GM21825 (cell line): ENCODE measurements at regions not wholly inside any gene's neighbourhood (a gene's known extent, or its start where the extent isn't known, plus 50 kb on each side); places are given as distances from the start of the nearest gene placed in this dataset.

Experiments used
- ATAC-seq: cut with Tn5 transposase; IDR thresholded peaks from one replicate; pipeline ENCODE4 v1.9.1; 2021; ENCODE audit warnings: mild to moderate bottlenecking, moderate library complexity; ENCODE audit not compliant: unreplicated experiment

- ATAC-seq = no peak
Observed at GRCh38 chr12:116654226-116654743, 83.6 kb downstream of the SPRING1 start.

- ATAC-seq = no peak
Observed at GRCh38 chr12:116651089-116651488, 86.8 kb downstream of the SPRING1 start.

- ATAC-seq = no peak
Observed at GRCh38 chr12:116650585-116651087, 87.2 kb downstream of the SPRING1 start.

- ATAC-seq = no peak
Observed at GRCh38 chr12:116650062-116650461, 87.8 kb downstream of the SPRING1 start.

- no peak for ATAC-seq
Observed at GRCh38 chr12:116647813-116648212, 88.6 kb downstream of the MAP1LC3B2 start.

GRCh38 chr12:116646901-116647300, 87.7 kb downstream of the MAP1LC3B2 start:
- ATAC-seq = no peak

GRCh38 chr12:116644806-116645205, 85.6 kb downstream of the MAP1LC3B2 start:
- no peak for ATAC-seq

- ATAC-seq = no peak
Observed at GRCh38 chr12:116642683-116643082, 83.5 kb downstream of the MAP1LC3B2 start.

- ATAC-seq = no peak
Observed at GRCh38 chr12:116642106-116642505, 82.9 kb downstream of the MAP1LC3B2 start.

GRCh38 chr12:116640281-116640680, 81.1 kb downstream of the MAP1LC3B2 start:
- no peak for ATAC-seq

- no peak for ATAC-seq
Observed at GRCh38 chr12:116639765-116640164, 80.6 kb downstream of the MAP1LC3B2 start.

- ATAC-seq = no peak
Observed at GRCh38 chr12:116638376-116638775, 79.2 kb downstream of the MAP1LC3B2 start.

- no peak for ATAC-seq
Observed at GRCh38 chr12:116637589-116638150, 78.5 kb downstream of the MAP1LC3B2 start.

- ATAC-seq = no peak
Observed at GRCh38 chr12:116636608-116637519, 77.7 kb downstream of the MAP1LC3B2 start.

GRCh38 chr12:116635487-116635886, 76.3 kb downstream of the MAP1LC3B2 start:
- ATAC-seq = no peak

GRCh38 chr12:116633476-116633875, 74.3 kb downstream of the MAP1LC3B2 start:
- ATAC-seq = no peak

GRCh38 chr12:116631619-116632018, 72.4 kb downstream of the MAP1LC3B2 start:
- no peak for ATAC-seq

GRCh38 chr12:116630762-116631161, 71.6 kb downstream of the MAP1LC3B2 start:
- ATAC-seq = no peak

GRCh38 chr12:116629480-116629879, 70.3 kb downstream of the MAP1LC3B2 start:
- ATAC-seq = no peak

- no peak for ATAC-seq
Observed at GRCh38 chr12:116628989-116629388, 69.8 kb downstream of the MAP1LC3B2 start.

GRCh38 chr12:116628450-116628793, 69.2 kb downstream of the MAP1LC3B2 start:
- no peak for ATAC-seq
